Gastroesophageal sphincter (tissue), 4 donors: ENCODE measurements at regions not wholly inside any gene's neighbourhood (a gene's known extent, or its start where the extent isn't known, plus 50 kb on each side); places are given as distances from the start of the nearest gene placed in this dataset.
"Not testable (repeated sequence)": the region's sequence is repeated elsewhere in the genome, so short reads cannot be mapped to it uniquely, and the experiment has no call there.

ENCODE experiments used
- ATAC-seq: fragments of 150-250 bp; one replicate; pipeline ENCODE4 v1.9.1; 2016; ENCODE audit warnings: mild to moderate bottlenecking, moderate library complexity
- H3K27ac ChIP-seq, 4 donors: fragments of 200-600 bp; sonication (generic) in 3 of 4; 1 replicate in 3 of 4; 2 replicates in 1 of 4; pipeline ENCODE4 v1.5.1; 2016 to 2019
- H3K27me3 ChIP-seq: fragments of 200-600 bp; sonication (generic); one replicate; pipeline ENCODE4 v1.5.1; 2019
- H3K36me3 ChIP-seq, 2 donors: fragments of 200-600 bp; sonication (generic); one replicate each; pipeline ENCODE4 v1.5.1; 2019; ENCODE audit warnings: control low read depth in 1 of 2
- H3K4me1 ChIP-seq, 3 donors: fragments of 200-600 bp; sonication (generic); 1 replicate in 2 of 3; 2 replicates in 1 of 3; pipeline ENCODE4 v1.5.1; 2016 to 2019; ENCODE audit warnings: control low read depth in 2 of 3
- H3K4me3 ChIP-seq, 2 donors: fragments of 200-600 bp; sonication (generic); one replicate each; pipeline ENCODE4 v1.5.1; 2019; ENCODE audit warnings: mild to moderate bottlenecking in 1 of 2, moderate library complexity in 1 of 2
- H3K9me3 ChIP-seq, 3 donors: fragments of 200-600 bp; sonication (generic); one replicate each; pipeline ENCODE4 v1.5.1; 2017 to 2019; ENCODE audit warnings: control low read depth in 2 of 3
- EP300 ChIP-seq: sonication (generic); formaldehyde crosslinking; IDR thresholded peaks from one replicate; pipeline ENCODE4 v1.6.1; 2017; ENCODE audit warnings: antibody characterized with exemption, mild to moderate bottlenecking
- POLR2A ChIP-seq, 2 donors: fragments of 450-650 bp; IDR thresholded peaks; one replicate each; pipeline ENCODE4 v1.6.1; 2017; ENCODE audit warnings: antibody characterized with exemption in 2 of 2, mild to moderate bottlenecking in 2 of 2, moderate library complexity in 1 of 2
- POLR2AphosphoS5 ChIP-seq: sonication (generic); formaldehyde crosslinking; IDR thresholded peaks from one replicate; pipeline ENCODE4 v1.6.1; 2017; ENCODE audit warnings: antibody characterized with exemption
- WGBS, 2 donors: methylation state at CpG; one replicate each; pipeline ENCODE4 v1.1.5; 2018; ENCODE audit warnings: low coverage in 1 of 2; 5-methylcytosine and 5-hydroxymethylcytosine counted together
- TF ChIP-seq, protein P1 (sequence below), 4 experiments: fragments of 200-600 bp in 2 of 4; fragments of 450-650 bp in 2 of 4; sonication (generic) in 1 of 4; IDR thresholded peaks; one replicate each; pipeline ENCODE4 v1.5.1; 2017 to 2019; ENCODE audit warnings: antibody characterized with exemption in 4 of 4, mild to moderate bottlenecking in 2 of 4, moderate library complexity in 2 of 4

DNA sequence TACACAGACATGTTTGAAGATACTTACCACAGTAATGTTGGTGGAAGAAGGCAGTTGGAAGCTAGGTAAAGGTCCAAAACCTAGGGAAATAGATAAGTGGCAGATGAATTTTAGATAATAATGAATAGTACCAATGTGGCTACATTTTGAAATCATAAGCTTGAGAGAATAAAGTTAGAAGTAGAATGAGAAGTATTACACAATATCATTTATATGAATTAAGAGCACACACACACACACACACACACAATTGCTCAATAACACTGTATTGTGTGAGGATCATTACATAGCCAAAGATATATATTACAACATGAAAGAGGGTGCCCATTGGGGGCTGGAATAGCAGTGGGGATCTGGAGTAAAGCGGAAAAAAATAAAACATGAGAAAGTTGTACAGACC lies 149.0 kb upstream of the EYA4 start:
- ATAC-seq: no peak
- 90% methylated on average over 1 of the region's 1 CpG; no CpG with 5 or more reads in 1 of the 2 donors for WGBS, 2 donors
- Histone ChIP-seq H3K9me3 (no peaks in the 10 kb centered on the region), H3K4me1 (no peaks in the 10 kb centered on the region), H3K27me3 (no peaks in the 10 kb centered on the region), H3K27ac (no peak overlapping the region), H3K36me3 (no peaks in the 10 kb centered on the region), H3K4me3 (no peak overlapping the region)
- TF ChIP-seq POLR2A (IDR thresholded peaks at IDR 0.05) (no peak), POLR2AphosphoS5 (no peak), EP300 (no peak)
- TF ChIP-seq, protein P1, sequence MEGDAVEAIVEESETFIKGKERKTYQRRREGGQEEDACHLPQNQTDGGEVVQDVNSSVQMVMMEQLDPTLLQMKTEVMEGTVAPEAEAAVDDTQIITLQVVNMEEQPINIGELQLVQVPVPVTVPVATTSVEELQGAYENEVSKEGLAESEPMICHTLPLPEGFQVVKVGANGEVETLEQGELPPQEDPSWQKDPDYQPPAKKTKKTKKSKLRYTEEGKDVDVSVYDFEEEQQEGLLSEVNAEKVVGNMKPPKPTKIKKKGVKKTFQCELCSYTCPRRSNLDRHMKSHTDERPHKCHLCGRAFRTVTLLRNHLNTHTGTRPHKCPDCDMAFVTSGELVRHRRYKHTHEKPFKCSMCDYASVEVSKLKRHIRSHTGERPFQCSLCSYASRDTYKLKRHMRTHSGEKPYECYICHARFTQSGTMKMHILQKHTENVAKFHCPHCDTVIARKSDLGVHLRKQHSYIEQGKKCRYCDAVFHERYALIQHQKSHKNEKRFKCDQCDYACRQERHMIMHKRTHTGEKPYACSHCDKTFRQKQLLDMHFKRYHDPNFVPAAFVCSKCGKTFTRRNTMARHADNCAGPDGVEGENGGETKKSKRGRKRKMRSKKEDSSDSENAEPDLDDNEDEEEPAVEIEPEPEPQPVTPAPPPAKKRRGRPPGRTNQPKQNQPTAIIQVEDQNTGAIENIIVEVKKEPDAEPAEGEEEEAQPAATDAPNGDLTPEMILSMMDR (IDR thresholded peaks at IDR 0.05): no peak

DNA sequence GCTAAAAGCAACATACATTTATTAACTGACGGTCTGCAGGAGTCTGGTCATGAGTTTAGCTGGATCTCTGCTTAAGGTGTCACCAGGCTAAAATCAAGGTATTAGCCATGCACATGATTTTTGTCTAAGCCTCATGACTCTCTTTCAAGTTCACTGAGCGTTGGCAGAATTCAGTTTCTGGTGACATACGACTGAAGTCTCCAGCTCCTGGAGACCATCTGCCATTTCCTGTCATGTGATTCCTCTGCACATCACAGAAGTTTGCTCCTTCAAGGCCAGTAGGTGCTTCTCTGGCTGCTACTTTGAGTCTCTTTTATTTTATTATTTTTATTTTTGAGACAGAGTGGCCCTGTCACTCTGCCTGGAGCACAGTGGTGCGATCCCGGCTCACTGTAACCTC lies 148.4 kb upstream of the EYA4 start:
- Histone ChIP-seq H3K27ac (no peak overlapping the region), H3K4me1 (no peaks in the 10 kb centered on the region), H3K36me3 (no peaks in the 10 kb centered on the region), H3K4me3 (no peak overlapping the region), H3K9me3 (no peaks in the 10 kb centered on the region), H3K27me3 (no peaks in the 10 kb centered on the region)
- WGBS, 2 donors: 65 to 75% methylated on average over 2 to 5 of the region's 5 CpGs
- TF ChIP-seq EP300: no peak
- no peak for TF ChIP-seq POLR2A (IDR thresholded peaks at IDR 0.05)
- no peak for TF ChIP-seq POLR2AphosphoS5
- TF ChIP-seq, protein P1 (IDR thresholded peaks at IDR 0.05): no peak
- no peak for ATAC-seq

DNA sequence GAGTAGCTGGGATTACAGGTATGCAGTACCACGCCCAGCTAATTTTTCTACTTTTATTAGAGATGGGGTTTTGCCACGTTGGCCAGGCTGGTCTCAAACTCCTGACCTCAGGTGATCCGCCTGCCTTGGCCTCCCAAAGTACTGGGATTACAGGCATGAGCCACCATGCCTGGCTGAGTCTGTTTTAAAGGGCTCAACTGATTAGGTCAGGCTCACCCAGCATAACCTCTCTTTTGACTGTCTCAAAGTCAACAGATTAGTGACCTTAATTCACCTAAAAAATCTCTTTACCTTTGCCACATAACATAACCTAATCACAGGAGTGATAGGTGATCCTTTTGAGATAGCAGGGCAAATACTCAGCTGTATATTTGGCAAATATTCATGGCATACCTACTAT lies 147.9 kb upstream of the EYA4 start:
- H3K9me3 ChIP-seq, H3K4me3 ChIP-seq, H3K36me3 ChIP-seq, ATAC-seq, H3K4me1 ChIP-seq, H3K27ac ChIP-seq, H3K27me3 ChIP-seq: not testable (repeated sequence)
- no CpG with 5 or more reads among the region's 3 CpGs for WGBS, 2 donors

DNA sequence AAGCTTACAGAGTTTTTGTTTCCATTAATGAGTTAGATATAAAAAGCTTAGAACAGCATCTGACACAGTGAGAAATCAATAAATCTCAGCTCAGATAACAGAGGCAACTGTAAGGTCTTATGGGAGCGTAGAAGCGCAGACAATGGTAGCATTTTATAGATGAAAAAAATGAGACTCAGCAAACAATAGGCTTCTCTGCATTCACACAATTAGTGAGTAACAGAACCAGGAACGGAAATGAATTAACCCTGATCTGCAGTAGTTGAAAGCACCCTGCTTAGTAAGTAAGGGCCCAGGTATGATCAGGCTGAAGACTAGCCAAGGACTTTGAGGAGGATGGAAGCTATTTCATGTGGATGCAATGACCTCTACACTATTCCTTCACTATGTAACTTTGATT lies 147.2 kb upstream of the EYA4 start:
- 79 to 88% methylated on average over 3 of the region's 3 CpGs for WGBS, 2 donors
- H3K9me3 ChIP-seq: no peaks in the 10 kb centered on the region
- TF ChIP-seq POLR2AphosphoS5: no peak
- TF ChIP-seq, protein P1 (IDR thresholded peaks at IDR 0.05): no peak
- no peak for TF ChIP-seq POLR2A (IDR thresholded peaks at IDR 0.05)
- no peak for TF ChIP-seq EP300
- H3K36me3 ChIP-seq: no peaks in the 10 kb centered on the region
- no peak overlapping the region for H3K27ac ChIP-seq
- no peaks in the 10 kb centered on the region for H3K4me1 ChIP-seq
- no peaks in the 10 kb centered on the region for H3K27me3 ChIP-seq
- ATAC-seq: no peak
- H3K4me3 ChIP-seq: no peak overlapping the region

DNA sequence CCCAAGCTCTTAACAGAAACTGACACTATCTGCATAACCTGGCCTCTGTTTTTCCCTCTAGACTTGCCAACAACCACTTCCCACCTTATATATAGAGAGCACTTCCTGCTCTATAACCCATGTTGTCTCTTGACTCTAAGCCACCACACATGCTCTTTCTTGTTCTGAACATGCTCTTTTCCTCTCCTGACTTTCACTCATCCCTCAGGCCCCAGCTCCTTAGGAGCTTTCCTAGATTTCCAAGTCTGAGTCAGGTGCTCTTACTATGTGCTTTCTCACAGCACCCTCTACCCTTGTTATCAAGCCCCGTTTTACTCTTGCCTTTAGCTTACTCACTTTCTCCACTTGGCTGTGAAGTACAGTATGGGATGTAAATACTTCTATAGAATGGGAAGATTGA lies 143.9 kb upstream of the EYA4 start:
- Histone ChIP-seq H3K36me3 (no peaks in the 10 kb centered on the region), H3K4me1 (no peaks in the 10 kb centered on the region), H3K27ac (no peak overlapping the region), H3K4me3 (no peak overlapping the region), H3K9me3 (no peaks in the 10 kb centered on the region), H3K27me3 (no peaks in the 10 kb centered on the region)
- WGBS, 2 donors: 67% methylated on average over 1 of the region's 1 CpG; no CpG with 5 or more reads in 1 of the 2 donors
- no peak for TF ChIP-seq POLR2AphosphoS5
- TF ChIP-seq POLR2A (IDR thresholded peaks at IDR 0.05): no peak
- TF ChIP-seq, protein P1 (IDR thresholded peaks at IDR 0.05): no peak
- no peak for TF ChIP-seq EP300
- ATAC-seq: no peak

DNA sequence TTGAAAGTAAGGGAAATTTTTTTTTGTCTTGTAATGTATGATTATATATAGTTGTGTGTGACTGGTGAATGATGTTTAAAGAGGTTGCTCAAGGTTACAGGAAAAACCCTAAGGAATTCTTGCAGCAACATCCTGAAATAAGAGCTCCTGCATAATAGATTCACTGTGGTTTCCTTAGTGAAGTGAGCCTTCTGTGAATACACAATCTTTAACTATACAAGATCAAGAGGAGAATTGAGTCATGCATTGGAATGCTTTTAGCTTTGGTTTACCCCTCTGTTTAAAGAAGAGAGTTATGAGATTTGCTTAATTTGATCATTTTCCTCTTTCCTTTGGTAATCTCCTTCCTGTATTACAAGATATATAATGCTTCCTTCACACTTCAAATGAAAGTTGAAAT lies 141.6 kb upstream of the EYA4 start:
- Histone ChIP-seq H3K27ac (no peak overlapping the region), H3K27me3 (no peaks in the 10 kb centered on the region), H3K9me3 (no peaks in the 10 kb centered on the region), H3K4me1 (no peaks in the 10 kb centered on the region), H3K4me3 (no peak overlapping the region), H3K36me3 (no peaks in the 10 kb centered on the region)
- TF ChIP-seq EP300 (no peak), POLR2A (IDR thresholded peaks at IDR 0.05) (no peak), POLR2AphosphoS5 (no peak)
- TF ChIP-seq, protein P1 (IDR thresholded peaks at IDR 0.05): no peak
- ATAC-seq: no peak
